Caco-2 (cell line): ENCODE measurements at regions not wholly inside any gene's neighbourhood (a gene's known extent, or its start where the extent isn't known, plus 50 kb on each side); places are given as distances from the start of the nearest gene placed in this dataset.

Experiments used
- BruUV-seq: library from RNA; stranded (reverse); fragments of 400-500 nt; replicated peaks from 2 replicates; lab custom pipeline; 2021; lab: Mats Ljungman, UMichigan
- CTCF ChIA-PET: fragments of 300-600 bp; sonication (Branson Sonifier 250); formaldehyde crosslinking; loops from one replicate; lab custom pipeline; 2022; ENCODE audit warnings: antibody characterized with exemption; lab: Charles Lee
- POLR2A ChIA-PET: fragments of 300-600 bp; sonication (Branson Sonifier 250); formaldehyde crosslinking; loops from one replicate; lab custom pipeline; 2022; ENCODE audit warnings: antibody characterized with exemption; lab: Charles Lee
- DNase-seq, 2 experiments: peaks; one replicate each; pipeline versions ENCODE4 v3.0.0 to v3.0.0-alpha.2; 2020 to 2022
- H3K27me3 ChIP-seq: replicated peaks from 2 replicates; pipeline ENCODE4 v1.6.0; 2011; ENCODE audit warnings: low read length; ENCODE audit not compliant: control insufficient read depth, insufficient read depth
- H3K36me3 ChIP-seq: 2 replicates; pipeline ENCODE4 v1.5.1; 2011; ENCODE audit warnings: low read length; ENCODE audit not compliant: control insufficient read depth, insufficient read depth
- H3K4me1 ChIP-seq: fragments of 250-450 bp; sonication (Bioruptor Pico); 2 replicates; pipeline ENCODE4 v1.5.1; 2020; ENCODE audit warnings: mild to moderate bottlenecking
- H3K4me3 ChIP-seq: 2 replicates; pipeline ENCODE4 v1.5.1; 2011; ENCODE audit warnings: low read depth, mild to moderate bottlenecking, control low read depth, low read length
- H3K9me3 ChIP-seq: fragments of 250-450 bp; sonication (Bioruptor Pico); 2 replicates; pipeline ENCODE4 v1.5.1; 2020; ENCODE audit warnings: mild to moderate bottlenecking, moderate library complexity
- H3K27ac Mint-ChIP-seq: one replicate; pipeline ENCODE4 v1.8.0; 2022; ENCODE audit warnings: mixed read lengths; ENCODE audit not compliant: unreplicated experiment
- H3K27me3 Mint-ChIP-seq: one replicate; pipeline ENCODE4 v1.8.0; 2022; ENCODE audit warnings: mixed read lengths; ENCODE audit not compliant: insufficient read depth, unreplicated experiment
- H3K36me3 Mint-ChIP-seq: one replicate; pipeline ENCODE4 v1.8.0; 2022; ENCODE audit warnings: mild to moderate bottlenecking, mixed read lengths; ENCODE audit not compliant: insufficient read depth, unreplicated experiment
- H3K4me1 Mint-ChIP-seq: one replicate; pipeline ENCODE4 v1.8.0; 2022; ENCODE audit warnings: low read depth, mixed read lengths; ENCODE audit not compliant: unreplicated experiment
- H3K4me3 Mint-ChIP-seq: one replicate; pipeline ENCODE4 v1.8.0; 2022; ENCODE audit warnings: mild to moderate bottlenecking, moderate library complexity, mixed read lengths; ENCODE audit not compliant: unreplicated experiment
- H3K9me3 Mint-ChIP-seq: one replicate; pipeline ENCODE4 v1.8.0; 2022; ENCODE audit warnings: mixed read lengths; ENCODE audit not compliant: unreplicated experiment
- CTCF ChIP-seq, 2 experiments: fragments of 200-600 bp in 1 of 2; IDR thresholded peaks; 1 replicate in 1 of 2; 2 replicates in 1 of 2; pipeline versions ENCODE4 v1.5.1 to v1.8.0; 2011 to 2022; ENCODE audit warnings: antibody characterized with exemption in 1 of 2, control low read depth in 1 of 2, inconsistent platforms in 1 of 2, low read depth in 1 of 2, low read length in 1 of 2, mild to moderate bottlenecking in 1 of 2, moderate library complexity in 1 of 2; ENCODE audit not compliant: insufficient read depth in 1 of 2, severe bottlenecking in 1 of 2, unreplicated experiment in 1 of 2
- intact Hi-C: fragments of 100-400 bp; cut with micrococcal nuclease; formaldehyde crosslinking; loops from one replicate; pipeline ENCODE4 v1.10.0; 2022; ENCODE audit not compliant: unreplicated experiment

GRCh38 chr10:130969700-130970099 is 341.8 kb downstream of the TCERG1L start:
- no peak overlapping the region for H3K4me3 ChIP-seq
- no peaks in the 10 kb centered on the region for H3K9me3 ChIP-seq
- Mint-ChIP-seq H3K27ac (no peak overlapping the region), H3K4me3 (no peak overlapping the region), H3K4me1 (no peaks in the 10 kb centered on the region), H3K9me3 (peaks cover 3% of the 10 kb centered on the region), H3K36me3 (no peaks in the 10 kb centered on the region), H3K27me3 (no peaks in the 10 kb centered on the region)
- DNase-seq, result no peak
- intact Hi-C loops, result no loop called here
- no peaks in the 10 kb centered on the region for H3K36me3 ChIP-seq
- POLR2A ChIA-PET, result no interaction called here
- no peaks in the 10 kb centered on the region for H3K27me3 ChIP-seq
- no peaks in the 10 kb centered on the region for H3K4me1 ChIP-seq
- CTCF ChIA-PET, result no interaction called here
- no peak for TF ChIP-seq CTCF (IDR thresholded peaks at IDR 0.05; ENCODE audit: insufficient read depth in 1 of 2, low read depth in 1 of 2, low read length in 1 of 2, severe bottlenecking in 1 of 2, unreplicated experiment in 1 of 2)
- no TSS peak for BruUV-seq

- no peak for DNase-seq
- Mint-ChIP-seq H3K36me3 (no peaks in the 10 kb centered on the region), H3K27ac (no peak overlapping the region), H3K4me1 (no peaks in the 10 kb centered on the region), H3K4me3 (no peak overlapping the region), H3K9me3 (peaks cover 12% of the 10 kb centered on the region), H3K27me3 (no peaks in the 10 kb centered on the region)
- Histone ChIP-seq H3K4me1 (no peaks in the 10 kb centered on the region), H3K27me3 (no peaks in the 10 kb centered on the region), H3K4me3 (no peak overlapping the region), H3K36me3 (no peaks in the 10 kb centered on the region), H3K9me3 (no peaks in the 10 kb centered on the region)
- CTCF ChIA-PET, result no interaction called here
- TF ChIP-seq CTCF (IDR thresholded peaks at IDR 0.05; ENCODE audit: insufficient read depth in 1 of 2, low read depth in 1 of 2, low read length in 1 of 2, severe bottlenecking in 1 of 2, unreplicated experiment in 1 of 2), result no peak
- BruUV-seq, result no TSS peak
- POLR2A ChIA-PET, result no interaction called here
- intact Hi-C loops, result no loop called here
Observed at GRCh38 chr10:130970341-130971122, 341.0 kb downstream of the TCERG1L start.

- no peak for DNase-seq
- TF ChIP-seq CTCF (IDR thresholded peaks at IDR 0.05; ENCODE audit: insufficient read depth in 1 of 2, low read depth in 1 of 2, low read length in 1 of 2, severe bottlenecking in 1 of 2, unreplicated experiment in 1 of 2), result no peak
- H3K9me3 Mint-ChIP-seq, result peaks cover 17% of the 10 kb centered on the region
- intact Hi-C loops, result no loop called here
- Histone ChIP-seq H3K4me1 (no peaks in the 10 kb centered on the region), H3K36me3 (no peaks in the 10 kb centered on the region), H3K4me3 (no peak overlapping the region), H3K27me3 (no peaks in the 10 kb centered on the region), H3K9me3 (no peaks in the 10 kb centered on the region)
- no peak overlapping the region for H3K4me3 Mint-ChIP-seq
- ChIA-PET POLR2A (no interaction called here), CTCF (no interaction called here)
- H3K4me1 Mint-ChIP-seq, result no peaks in the 10 kb centered on the region
- no TSS peak for BruUV-seq
- no peaks in the 10 kb centered on the region for H3K27me3 Mint-ChIP-seq
- H3K36me3 Mint-ChIP-seq, result no peaks in the 10 kb centered on the region
- H3K27ac Mint-ChIP-seq, result no peak overlapping the region
Observed at GRCh38 chr10:130971123-130971435, 340.4 kb downstream of the TCERG1L start.
